Body of pancreas (tissue), 4 donors: ENCODE measurements at regions not wholly inside any gene's neighbourhood (a gene's known extent, or its start where the extent isn't known, plus 50 kb on each side); places are given as distances from the start of the nearest gene placed in this dataset. TPM values are rescaled to one million over a fixed set of nuclear protein-coding genes. Genes with fewer than 3 reads are reported as not detected.

ENCODE experiments used
- ATAC-seq: fragments of 150-250 bp; one replicate; pipeline ENCODE4 v1.9.1; 2016
- DNase-seq, 4 donors: peaks; one replicate each; pipeline ENCODE4 v3.0.0-alpha.2; 2019
- H3K27ac ChIP-seq, 4 donors: fragments of 200-600 bp; sonication (generic); 1 replicate in 3 of 4; 2 replicates in 1 of 4; pipeline versions ENCODE4 v1.5.1 to v1.6.1; 2016 to 2019; ENCODE audit warnings: mild to moderate bottlenecking in 1 of 4, mixed read lengths in 1 of 4, moderate library complexity in 1 of 4
- H3K27me3 ChIP-seq, 2 donors: fragments of 200-600 bp; sonication (generic); one replicate each; pipeline ENCODE4 v1.6.0; 2016; ENCODE audit warnings: mild to moderate bottlenecking in 1 of 2
- H3K36me3 ChIP-seq, 2 donors: fragments of 200-600 bp; sonication (generic); replicated peaks in 1 of 2; 2 replicates each; pipeline ENCODE4 v1.5.1; 2016; ENCODE audit warnings: low read depth in 2 of 2; ENCODE audit not compliant: insufficient read depth in 1 of 2
- H3K4me1 ChIP-seq: fragments of 200-600 bp; sonication (generic); one replicate; pipeline ENCODE4 v1.6.0; 2016
- H3K4me3 ChIP-seq, 2 donors: fragments of 200-600 bp; sonication (generic); 1 replicate in 1 of 2; 2 replicates in 1 of 2; pipeline ENCODE4 v1.5.1; 2016 to 2019
- H3K9me3 ChIP-seq, 3 donors: fragments of 200-600 bp; sonication (generic); 1 replicate in 2 of 3; 2 replicates in 1 of 3; pipeline ENCODE4 v1.5.1; 2016
- POLR2A ChIP-seq, 3 donors: fragments of 450-650 bp; IDR thresholded peaks; one replicate each; pipeline ENCODE4 v1.6.1; 2016; ENCODE audit warnings: antibody characterized with exemption in 3 of 3, mild to moderate bottlenecking in 2 of 3
- WGBS, 2 donors: methylation state at CpG; one replicate each; pipeline ENCODE4 v1.1.5; 2017; 5-methylcytosine and 5-hydroxymethylcytosine counted together
- intact Hi-C: fragments of 100-400 bp; cut with DNase I; formaldehyde crosslinking; loops from one replicate; pipeline ENCODE4 v1.15.1; 2023
- small RNA-seq: library from RNA; depleted of rRNA; stranded (forward); fragments of <200 nt; gene quantifications from one replicate; pipeline ENCODE3, GENCODE V24; 2016
- TF ChIP-seq, protein P1 (sequence below), 7 experiments: fragments of 450-650 bp in 4 of 7; fragments of 200-600 bp in 3 of 7; sonication (generic) in 3 of 7; IDR thresholded peaks; one replicate each; pipeline ENCODE4 v1.5.1; 2016 to 2019; ENCODE audit warnings: antibody characterized with exemption in 7 of 7

GRCh38 chr1:14545422-14546025 lies 53.0 kb upstream of the KAZN start:
- H3K9me3 ChIP-seq = no peaks in the 10 kb centered on the region
- H3K27me3 ChIP-seq = no peaks in the 10 kb centered on the region
- no peak for DNase-seq
- no peak for ATAC-seq
- H3K36me3 ChIP-seq = no peaks in the 10 kb centered on the region
- TF ChIP-seq, protein P1, sequence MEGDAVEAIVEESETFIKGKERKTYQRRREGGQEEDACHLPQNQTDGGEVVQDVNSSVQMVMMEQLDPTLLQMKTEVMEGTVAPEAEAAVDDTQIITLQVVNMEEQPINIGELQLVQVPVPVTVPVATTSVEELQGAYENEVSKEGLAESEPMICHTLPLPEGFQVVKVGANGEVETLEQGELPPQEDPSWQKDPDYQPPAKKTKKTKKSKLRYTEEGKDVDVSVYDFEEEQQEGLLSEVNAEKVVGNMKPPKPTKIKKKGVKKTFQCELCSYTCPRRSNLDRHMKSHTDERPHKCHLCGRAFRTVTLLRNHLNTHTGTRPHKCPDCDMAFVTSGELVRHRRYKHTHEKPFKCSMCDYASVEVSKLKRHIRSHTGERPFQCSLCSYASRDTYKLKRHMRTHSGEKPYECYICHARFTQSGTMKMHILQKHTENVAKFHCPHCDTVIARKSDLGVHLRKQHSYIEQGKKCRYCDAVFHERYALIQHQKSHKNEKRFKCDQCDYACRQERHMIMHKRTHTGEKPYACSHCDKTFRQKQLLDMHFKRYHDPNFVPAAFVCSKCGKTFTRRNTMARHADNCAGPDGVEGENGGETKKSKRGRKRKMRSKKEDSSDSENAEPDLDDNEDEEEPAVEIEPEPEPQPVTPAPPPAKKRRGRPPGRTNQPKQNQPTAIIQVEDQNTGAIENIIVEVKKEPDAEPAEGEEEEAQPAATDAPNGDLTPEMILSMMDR (IDR thresholded peaks at IDR 0.05) = no peak
- TF ChIP-seq POLR2A (IDR thresholded peaks at IDR 0.05) = no peak
- peaks cover 6% of the 10 kb centered on the region for H3K4me1 ChIP-seq
- no peak overlapping the region for H3K4me3 ChIP-seq
- H3K27ac ChIP-seq = no peak overlapping the region
- 70 to 76% methylated on average over 4 of the region's 4 CpGs for WGBS, 2 donors
- intact Hi-C loops = no loop called here

DNA sequence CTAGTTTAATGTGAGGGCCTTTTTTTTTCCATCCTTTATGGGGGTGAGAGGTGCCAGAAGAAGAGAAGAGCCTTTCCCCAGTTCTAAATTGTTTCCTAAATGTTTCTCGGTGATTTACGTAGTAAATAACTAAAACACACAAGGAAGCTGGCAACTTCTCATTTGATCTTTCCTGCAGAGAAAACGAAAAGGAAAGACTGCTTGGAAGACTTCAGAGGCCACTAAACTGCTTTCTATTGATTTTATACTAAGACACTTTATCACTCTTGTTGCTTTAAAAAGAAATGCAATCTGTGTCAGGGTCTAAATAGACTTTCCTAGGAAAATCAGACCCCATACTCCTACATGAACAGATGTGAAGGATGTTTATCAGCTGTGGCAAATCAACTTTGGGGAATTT lies 52.1 kb upstream of the KAZN start:
- 55 to 68% methylated on average over 3 of the region's 3 CpGs for WGBS, 2 donors
- H3K9me3 ChIP-seq = no peaks in the 10 kb centered on the region
- TF ChIP-seq, protein P1 (IDR thresholded peaks at IDR 0.05) = no peak
- no peak for TF ChIP-seq POLR2A (IDR thresholded peaks at IDR 0.05)
- DNase-seq (no peak), ATAC-seq (no peak)
- no peaks in the 10 kb centered on the region for H3K36me3 ChIP-seq
- H3K4me3 ChIP-seq = no peak overlapping the region
- intact Hi-C loops = no loop called here
- H3K4me1 ChIP-seq = peaks cover 13% of the 10 kb centered on the region
- H3K27ac ChIP-seq = no peak overlapping the region
- H3K27me3 ChIP-seq = no peaks in the 10 kb centered on the region

Small RNAs in the stretch of these regions (small RNA-seq; reads per million reads assigned to genes)
- gene RNU6-1265P = not detected
